ENCODE measurements at regions not wholly inside any gene's neighbourhood (a gene's known extent, or its start where the extent isn't known, plus 50 kb on each side); places are given as distances from the start of the nearest gene placed in this dataset.

- TF ChIP-seq REST (IDR thresholded peaks at IDR 0.05; ENCODE audit: insufficient replicate concordance, low read depth), result no peak
- TF ChIP-seq POLR2AphosphoS5 (IDR thresholded peaks at IDR 0.05; ENCODE audit: low read depth), result no peak
- no peak for TF ChIP-seq SPI1 (IDR thresholded peaks at IDR 0.05; ENCODE audit: borderline replicate concordance, low read depth)
- no peak for TF ChIP-seq CTCF (IDR thresholded peaks at IDR 0.05; ENCODE audit: insufficient read depth, low read length)
- TF ChIP-seq GABPA (IDR thresholded peaks at IDR 0.05; ENCODE audit: low read depth), result no peak
- Histone ChIP-seq H3K27me3 (ENCODE audit: insufficient read depth, poor library complexity, severe bottlenecking) (no peaks in the 10 kb centered on the region), H3K4me3 (replicated peaks; ENCODE audit: insufficient read depth, low read length) (no peak overlapping the region), H3K27ac (replicated peaks) (no peak overlapping the region)
- no peak for DNase-seq (ENCODE audit: low read depth in 1 of 2, low spot score in 1 of 2)
Measured at GRCh38 chr19:29417048-29417447, 108.7 kb upstream of the VSTM2B start.

- no peak overlapping the region for H3K27ac ChIP-seq (replicated peaks)
- DNase-seq (ENCODE audit: low read depth in 1 of 2, low spot score in 1 of 2), result no peak
- TF ChIP-seq SPI1 (IDR thresholded peaks at IDR 0.05; ENCODE audit: borderline replicate concordance, low read depth) (no peak), CTCF (IDR thresholded peaks at IDR 0.05; ENCODE audit: insufficient read depth, low read length) (no peak), GABPA (IDR thresholded peaks at IDR 0.05; ENCODE audit: low read depth) (no peak), POLR2AphosphoS5 (IDR thresholded peaks at IDR 0.05; ENCODE audit: low read depth) (no peak), REST (IDR thresholded peaks at IDR 0.05; ENCODE audit: insufficient replicate concordance, low read depth) (no peak)
Measured at GRCh38 chr19:29418201-29418600, 107.6 kb upstream of the VSTM2B start.

GRCh38 chr19:29420065-29420464 lies 105.7 kb upstream of the VSTM2B start:
- DNase-seq (ENCODE audit: low read depth in 1 of 2, low spot score in 1 of 2), result no peak
- Histone ChIP-seq H3K27ac (replicated peaks) (no peak overlapping the region), H3K27me3 (ENCODE audit: insufficient read depth, poor library complexity, severe bottlenecking) (no peaks in the 10 kb centered on the region), H3K4me3 (replicated peaks; ENCODE audit: insufficient read depth, low read length) (no peak overlapping the region)
- no peak for TF ChIP-seq CTCF (IDR thresholded peaks at IDR 0.05; ENCODE audit: insufficient read depth, low read length)
- no peak for TF ChIP-seq SPI1 (IDR thresholded peaks at IDR 0.05; ENCODE audit: borderline replicate concordance, low read depth)
- no peak for TF ChIP-seq REST (IDR thresholded peaks at IDR 0.05; ENCODE audit: insufficient replicate concordance, low read depth)
- no peak for TF ChIP-seq POLR2AphosphoS5 (IDR thresholded peaks at IDR 0.05; ENCODE audit: low read depth)
- TF ChIP-seq GABPA (IDR thresholded peaks at IDR 0.05; ENCODE audit: low read depth), result no peak

More at GRCh38 chr19:29418201-29418600, 107.6 kb upstream of the VSTM2B start:
- Histone ChIP-seq H3K4me3 (replicated peaks; ENCODE audit: insufficient read depth, low read length) (no peak overlapping the region), H3K27me3 (ENCODE audit: insufficient read depth, poor library complexity, severe bottlenecking) (no peaks in the 10 kb centered on the region)

Data from HL-60 (cell line).